ENCODE measurements at regions not wholly inside any gene's neighbourhood (a gene's known extent, or its start where the extent isn't known, plus 50 kb on each side); places are given as distances from the start of the nearest gene placed in this dataset.

DNA sequence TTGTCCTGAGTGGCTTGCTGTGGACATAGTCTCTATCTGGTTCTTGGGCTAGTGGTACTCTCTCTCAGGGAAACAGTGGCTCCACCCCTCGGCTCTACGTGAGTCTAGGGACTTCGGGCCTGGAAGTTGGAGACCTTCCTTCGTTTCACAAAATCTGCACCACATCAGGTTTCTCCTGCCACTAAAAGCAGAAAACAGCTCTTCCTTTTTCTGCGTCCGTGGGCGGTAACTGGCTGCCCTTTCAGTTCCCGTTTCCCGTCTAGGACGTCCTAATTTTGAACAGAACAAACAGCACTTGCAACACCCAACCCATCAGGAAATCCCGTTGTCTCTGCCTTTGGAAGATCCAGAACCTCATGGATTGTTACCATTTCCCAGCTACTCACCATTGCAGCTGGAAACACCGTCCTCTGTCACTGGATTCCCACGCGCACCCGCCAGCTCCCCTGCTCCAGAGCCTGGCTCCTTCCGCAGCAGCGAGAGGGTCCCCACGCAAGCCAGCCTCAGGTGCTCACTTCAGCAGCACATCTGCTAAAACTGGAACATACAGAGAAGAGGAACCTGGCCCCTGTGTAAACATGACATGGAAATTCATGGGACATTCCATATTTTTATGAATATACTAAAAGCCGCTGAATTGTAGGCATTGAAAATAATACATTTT, 311.4 kb upstream of the AKR1E2 start:
- no peak for TF ChIP-seq ZNF444 (CRISPR knock-in tag; IDR thresholded peaks at IDR 0.05)
- TF ChIP-seq POLR2AphosphoS5 (IDR thresholded peaks at IDR 0.05; ENCODE audit: control insufficient read depth, insufficient read depth, low read depth, low read length) = no peak
- no peak for TF ChIP-seq ZNF644 (tag; IDR thresholded peaks at IDR 0.05; ENCODE audit: low read depth)
- TF ChIP-seq ZBTB33 (CRISPR knock-in tag; IDR thresholded peaks at IDR 0.05) = no peak
- no peak for TF ChIP-seq RFX5 (IDR thresholded peaks at IDR 0.05; ENCODE audit: low read depth, low read length)
- TF ChIP-seq CHD2 (IDR thresholded peaks at IDR 0.05; ENCODE audit: low read depth, low read length) = no peak
- TF ChIP-seq, protein P1, sequence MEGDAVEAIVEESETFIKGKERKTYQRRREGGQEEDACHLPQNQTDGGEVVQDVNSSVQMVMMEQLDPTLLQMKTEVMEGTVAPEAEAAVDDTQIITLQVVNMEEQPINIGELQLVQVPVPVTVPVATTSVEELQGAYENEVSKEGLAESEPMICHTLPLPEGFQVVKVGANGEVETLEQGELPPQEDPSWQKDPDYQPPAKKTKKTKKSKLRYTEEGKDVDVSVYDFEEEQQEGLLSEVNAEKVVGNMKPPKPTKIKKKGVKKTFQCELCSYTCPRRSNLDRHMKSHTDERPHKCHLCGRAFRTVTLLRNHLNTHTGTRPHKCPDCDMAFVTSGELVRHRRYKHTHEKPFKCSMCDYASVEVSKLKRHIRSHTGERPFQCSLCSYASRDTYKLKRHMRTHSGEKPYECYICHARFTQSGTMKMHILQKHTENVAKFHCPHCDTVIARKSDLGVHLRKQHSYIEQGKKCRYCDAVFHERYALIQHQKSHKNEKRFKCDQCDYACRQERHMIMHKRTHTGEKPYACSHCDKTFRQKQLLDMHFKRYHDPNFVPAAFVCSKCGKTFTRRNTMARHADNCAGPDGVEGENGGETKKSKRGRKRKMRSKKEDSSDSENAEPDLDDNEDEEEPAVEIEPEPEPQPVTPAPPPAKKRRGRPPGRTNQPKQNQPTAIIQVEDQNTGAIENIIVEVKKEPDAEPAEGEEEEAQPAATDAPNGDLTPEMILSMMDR (IDR thresholded peaks at IDR 0.05 in 2 of 3, conservative IDR thresholded peaks at IDR 0.05 in 1 of 3; ENCODE audit: insufficient read depth in 2 of 3, low read depth in 1 of 3, low read length in 3 of 3) = no peak
- no peak for TF ChIP-seq TSHZ1 (CRISPR knock-in tag; IDR thresholded peaks at IDR 0.05)
- TF ChIP-seq NFYB (IDR thresholded peaks at IDR 0.05; ENCODE audit: extremely low read depth, insufficient read length) = no peak

All from K562 (cell line).